ENCODE measurements at regions not wholly inside any gene's neighbourhood (a gene's known extent, or its start where the extent isn't known, plus 50 kb on each side); places are given as distances from the start of the nearest gene placed in this dataset.

DNA sequence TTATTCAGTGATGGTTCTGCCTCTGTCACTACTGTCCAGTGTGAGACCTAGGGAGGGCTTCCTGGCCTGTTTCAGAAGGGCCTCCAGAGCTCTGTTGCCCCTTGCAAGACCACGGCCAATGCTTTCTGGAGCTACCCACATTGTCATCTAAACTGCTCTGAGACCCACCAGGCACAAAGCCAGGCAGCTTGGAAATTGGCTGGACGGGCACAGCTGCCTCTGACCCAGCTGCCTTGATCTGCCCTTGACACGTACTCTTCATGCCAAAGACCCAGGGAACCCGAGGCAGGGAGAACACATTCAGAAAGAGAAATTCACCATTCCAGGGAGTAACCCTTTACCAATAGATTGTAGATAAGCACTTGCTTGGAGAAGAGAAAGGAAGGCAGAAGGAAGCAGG lies 183.7 kb upstream of the SIX2 start:
- TF ChIP-seq POLR2A (IDR thresholded peaks at IDR 0.05; ENCODE audit: extremely low read depth, insufficient read length) = no peak
- TF ChIP-seq, protein P1, sequence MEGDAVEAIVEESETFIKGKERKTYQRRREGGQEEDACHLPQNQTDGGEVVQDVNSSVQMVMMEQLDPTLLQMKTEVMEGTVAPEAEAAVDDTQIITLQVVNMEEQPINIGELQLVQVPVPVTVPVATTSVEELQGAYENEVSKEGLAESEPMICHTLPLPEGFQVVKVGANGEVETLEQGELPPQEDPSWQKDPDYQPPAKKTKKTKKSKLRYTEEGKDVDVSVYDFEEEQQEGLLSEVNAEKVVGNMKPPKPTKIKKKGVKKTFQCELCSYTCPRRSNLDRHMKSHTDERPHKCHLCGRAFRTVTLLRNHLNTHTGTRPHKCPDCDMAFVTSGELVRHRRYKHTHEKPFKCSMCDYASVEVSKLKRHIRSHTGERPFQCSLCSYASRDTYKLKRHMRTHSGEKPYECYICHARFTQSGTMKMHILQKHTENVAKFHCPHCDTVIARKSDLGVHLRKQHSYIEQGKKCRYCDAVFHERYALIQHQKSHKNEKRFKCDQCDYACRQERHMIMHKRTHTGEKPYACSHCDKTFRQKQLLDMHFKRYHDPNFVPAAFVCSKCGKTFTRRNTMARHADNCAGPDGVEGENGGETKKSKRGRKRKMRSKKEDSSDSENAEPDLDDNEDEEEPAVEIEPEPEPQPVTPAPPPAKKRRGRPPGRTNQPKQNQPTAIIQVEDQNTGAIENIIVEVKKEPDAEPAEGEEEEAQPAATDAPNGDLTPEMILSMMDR (IDR thresholded peaks at IDR 0.05; ENCODE audit: low read depth, low read length) = no peak

Measured in NB4 (cell line).